Fibroblast of mammary gland (primary cell): ENCODE measurements at regions not wholly inside any gene's neighbourhood (a gene's known extent, or its start where the extent isn't known, plus 50 kb on each side); places are given as distances from the start of the nearest gene placed in this dataset.

Experiments used
- DNase-seq: peaks from one replicate; pipeline ENCODE4 v3.0.0-alpha.2; 2010; ENCODE audit warnings: low read depth
- H3K4me3 ChIP-seq: 2 replicates; pipeline ENCODE4 v1.5.1; 2011; ENCODE audit warnings: low read depth, mild to moderate bottlenecking, low read length, moderate library complexity; ENCODE audit not compliant: control insufficient read depth
- CTCF ChIP-seq: conservative IDR thresholded peaks from 2 replicates; pipeline ENCODE4 v1.5.1; 2011; ENCODE audit warnings: low read depth, low read length, inconsistent platforms; ENCODE audit not compliant: control insufficient read depth, insufficient read depth

GRCh38 chr2:129479892-129480291, 499.6 kb upstream of the RAB6C start:
- no peak for DNase-seq
- TF ChIP-seq CTCF: no peak
- H3K4me3 ChIP-seq: no peak overlapping the region

- no peak overlapping the region for H3K4me3 ChIP-seq
- DNase-seq: no peak
- TF ChIP-seq CTCF: no peak
Observed at GRCh38 chr2:129480790-129481189, 498.7 kb upstream of the RAB6C start.

- DNase-seq: no peak
- no peak overlapping the region for H3K4me3 ChIP-seq
- TF ChIP-seq CTCF: no peak
Observed at GRCh38 chr2:129481306-129482219, 497.9 kb upstream of the RAB6C start.

- DNase-seq: no peak
- TF ChIP-seq CTCF: no peak
- H3K4me3 ChIP-seq: no peak overlapping the region
Observed at GRCh38 chr2:129482626-129483025, 496.8 kb upstream of the RAB6C start.

GRCh38 chr2:129483366-129483765, 496.1 kb upstream of the RAB6C start:
- no peak for TF ChIP-seq CTCF
- H3K4me3 ChIP-seq: no peak overlapping the region
- DNase-seq: no peak

- no peak for TF ChIP-seq CTCF
- DNase-seq: no peak
- H3K4me3 ChIP-seq: no peak overlapping the region
Observed at GRCh38 chr2:129484999-129485897, 494.2 kb upstream of the RAB6C start.
